Upper lobe of left lung (tissue), 4 donors: ENCODE measurements at regions not wholly inside any gene's neighbourhood (a gene's known extent, or its start where the extent isn't known, plus 50 kb on each side); places are given as distances from the start of the nearest gene placed in this dataset.

ENCODE experiments used
- EP300 ChIP-seq, 4 donors: sonication (generic); formaldehyde crosslinking; IDR thresholded peaks; one replicate each; pipeline ENCODE4 v1.5.1; 2017; ENCODE audit warnings: antibody characterized with exemption in 4 of 4, control low read depth in 2 of 4
- POLR2A ChIP-seq, 4 donors: fragments of 450-650 bp; IDR thresholded peaks; one replicate each; pipeline ENCODE4 v1.5.1; 2016 to 2017; ENCODE audit warnings: antibody characterized with exemption in 4 of 4, mild to moderate bottlenecking in 2 of 4
- POLR2AphosphoS5 ChIP-seq, 2 donors: sonication (generic); formaldehyde crosslinking; IDR thresholded peaks; one replicate each; pipeline ENCODE4 v1.5.1; 2017; ENCODE audit warnings: antibody characterized with exemption in 2 of 2
- TF ChIP-seq, protein P1 (sequence below), 6 experiments: fragments of 450-650 bp in 4 of 6; fragments of 200-600 bp in 2 of 6; sonication (generic) in 2 of 6; IDR thresholded peaks; one replicate each; pipeline ENCODE4 v1.5.1; 2016 to 2019; ENCODE audit warnings: antibody characterized with exemption in 6 of 6

DNA sequence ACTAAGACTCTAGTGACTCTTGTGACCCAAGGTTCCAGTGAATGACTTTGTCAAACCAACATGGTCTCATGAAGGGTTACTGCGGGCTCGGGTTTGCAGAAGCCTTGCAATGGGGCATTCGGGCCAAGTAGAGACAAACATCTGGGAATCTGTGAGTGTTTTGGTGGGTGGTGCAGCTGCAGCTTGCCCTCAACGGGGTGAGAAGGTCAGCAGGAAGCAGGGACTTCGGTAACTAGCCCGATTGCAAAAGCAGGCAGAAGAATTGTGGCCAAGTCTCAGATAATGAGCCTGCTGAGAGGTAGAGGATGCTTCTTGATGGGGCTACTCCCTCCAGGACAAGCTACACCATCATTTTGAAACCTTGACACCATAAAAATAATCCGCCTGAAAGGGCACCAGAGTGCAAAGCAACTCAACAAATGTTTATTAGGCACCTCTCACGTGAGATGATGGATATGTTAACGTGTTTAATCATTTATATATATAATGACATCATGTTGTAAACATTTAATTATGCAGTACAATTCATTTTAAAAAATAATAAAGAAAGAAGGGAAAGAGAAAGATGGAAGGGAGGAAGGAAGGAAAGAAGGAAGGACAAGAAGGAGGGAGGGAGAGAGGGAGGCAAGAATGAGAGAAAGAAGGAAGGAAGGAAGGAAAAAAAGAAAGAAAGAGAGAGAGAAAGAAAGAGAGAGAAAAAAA, 263.9 kb upstream of the IGF1R start:
- TF ChIP-seq EP300 (IDR thresholded peaks at IDR 0.05) = no peak
- no peak for TF ChIP-seq POLR2A (IDR thresholded peaks at IDR 0.05)
- TF ChIP-seq, protein P1, sequence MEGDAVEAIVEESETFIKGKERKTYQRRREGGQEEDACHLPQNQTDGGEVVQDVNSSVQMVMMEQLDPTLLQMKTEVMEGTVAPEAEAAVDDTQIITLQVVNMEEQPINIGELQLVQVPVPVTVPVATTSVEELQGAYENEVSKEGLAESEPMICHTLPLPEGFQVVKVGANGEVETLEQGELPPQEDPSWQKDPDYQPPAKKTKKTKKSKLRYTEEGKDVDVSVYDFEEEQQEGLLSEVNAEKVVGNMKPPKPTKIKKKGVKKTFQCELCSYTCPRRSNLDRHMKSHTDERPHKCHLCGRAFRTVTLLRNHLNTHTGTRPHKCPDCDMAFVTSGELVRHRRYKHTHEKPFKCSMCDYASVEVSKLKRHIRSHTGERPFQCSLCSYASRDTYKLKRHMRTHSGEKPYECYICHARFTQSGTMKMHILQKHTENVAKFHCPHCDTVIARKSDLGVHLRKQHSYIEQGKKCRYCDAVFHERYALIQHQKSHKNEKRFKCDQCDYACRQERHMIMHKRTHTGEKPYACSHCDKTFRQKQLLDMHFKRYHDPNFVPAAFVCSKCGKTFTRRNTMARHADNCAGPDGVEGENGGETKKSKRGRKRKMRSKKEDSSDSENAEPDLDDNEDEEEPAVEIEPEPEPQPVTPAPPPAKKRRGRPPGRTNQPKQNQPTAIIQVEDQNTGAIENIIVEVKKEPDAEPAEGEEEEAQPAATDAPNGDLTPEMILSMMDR (IDR thresholded peaks at IDR 0.05) = no peak
- TF ChIP-seq POLR2AphosphoS5 (IDR thresholded peaks at IDR 0.05) = no peak
